ENCODE measurements at regions not wholly inside any gene's neighbourhood (a gene's known extent, or its start where the extent isn't known, plus 50 kb on each side); places are given as distances from the start of the nearest gene placed in this dataset.
"Not testable (repeated sequence)": the region's sequence is repeated elsewhere in the genome, so short reads cannot be mapped to it uniquely, and the experiment has no call there.

GRCh38 chr14:82667006-82667405 lies 1133.4 kb upstream of the SEL1L start:
- Histone ChIP-seq H3K36me3 (ENCODE audit: control insufficient read depth, insufficient read depth, low read length) (no peaks in the 10 kb centered on the region), H3K27me3 (ENCODE audit: control insufficient read depth, insufficient read depth, low read length) (no peaks in the 10 kb centered on the region), H3K9me3 (ENCODE audit: control insufficient read depth, low read depth, low read length) (no peaks in the 10 kb centered on the region), H3K4me3 (ENCODE audit: low read length) (no peak overlapping the region), H3K27ac (ENCODE audit: low read length) (no peak overlapping the region), H3K4me1 (ENCODE audit: control insufficient read depth, insufficient read depth, low read length) (no peaks in the 10 kb centered on the region)
- DNase-seq = no peak
- WGBS (ENCODE audit: insufficient coverage, low lambda C conversion rate) = no CpG with 5 or more reads among the region's 4 CpGs

GRCh38 chr14:82667501-82667900 lies 1133.8 kb upstream of the SEL1L start:
- no peaks in the 10 kb centered on the region for H3K27me3 ChIP-seq (ENCODE audit: control insufficient read depth, insufficient read depth, low read length)
- no peak overlapping the region for H3K4me3 ChIP-seq (ENCODE audit: low read length)
- H3K36me3 ChIP-seq (ENCODE audit: control insufficient read depth, insufficient read depth, low read length) = no peaks in the 10 kb centered on the region
- 75% methylated on average over 2 of the region's 4 CpGs for WGBS (ENCODE audit: insufficient coverage, low lambda C conversion rate)
- H3K9me3 ChIP-seq (ENCODE audit: control insufficient read depth, low read depth, low read length) = no peaks in the 10 kb centered on the region
- no peaks in the 10 kb centered on the region for H3K4me1 ChIP-seq (ENCODE audit: control insufficient read depth, insufficient read depth, low read length)
- DNase-seq = no peak
- H3K27ac ChIP-seq (ENCODE audit: low read length) = no peak overlapping the region

- no peak for DNase-seq
- WGBS (ENCODE audit: insufficient coverage, low lambda C conversion rate) = no CpG with 5 or more reads among the region's 2 CpGs
- H3K9me3 ChIP-seq (ENCODE audit: control insufficient read depth, low read depth, low read length) = no peaks in the 10 kb centered on the region
- H3K27ac ChIP-seq (ENCODE audit: low read length) = no peak overlapping the region
- H3K27me3 ChIP-seq (ENCODE audit: control insufficient read depth, insufficient read depth, low read length) = no peaks in the 10 kb centered on the region
- no peaks in the 10 kb centered on the region for H3K4me1 ChIP-seq (ENCODE audit: control insufficient read depth, insufficient read depth, low read length)
- no peak overlapping the region for H3K4me3 ChIP-seq (ENCODE audit: low read length)
- H3K36me3 ChIP-seq (ENCODE audit: control insufficient read depth, insufficient read depth, low read length) = no peaks in the 10 kb centered on the region
These were observed 1142.8 kb upstream of the SEL1L start for GRCh38 chr14:82676403-82676802.

- Histone ChIP-seq H3K36me3 (ENCODE audit: control insufficient read depth, insufficient read depth, low read length) (no peaks in the 10 kb centered on the region), H3K9me3 (ENCODE audit: control insufficient read depth, low read depth, low read length) (no peaks in the 10 kb centered on the region), H3K4me1 (ENCODE audit: control insufficient read depth, insufficient read depth, low read length) (no peaks in the 10 kb centered on the region), H3K27ac (ENCODE audit: low read length) (no peak overlapping the region), H3K27me3 (ENCODE audit: control insufficient read depth, insufficient read depth, low read length) (no peaks in the 10 kb centered on the region), H3K4me3 (ENCODE audit: low read length) (no peak overlapping the region)
- DNase-seq = no peak
- 83% methylated on average over 1 of the region's 1 CpG for WGBS (ENCODE audit: insufficient coverage, low lambda C conversion rate)
These were observed 1156.3 kb upstream of the SEL1L start for GRCh38 chr14:82689948-82690347.

GRCh38 chr14:82691191-82691590 lies 1157.5 kb upstream of the SEL1L start:
- not testable (repeated sequence) for H3K27ac ChIP-seq (ENCODE audit: low read length); H3K4me1 ChIP-seq (ENCODE audit: control insufficient read depth, insufficient read depth, low read length); DNase-seq; H3K4me3 ChIP-seq (ENCODE audit: low read length); H3K27me3 ChIP-seq (ENCODE audit: control insufficient read depth, insufficient read depth, low read length); H3K9me3 ChIP-seq (ENCODE audit: control insufficient read depth, low read depth, low read length); H3K36me3 ChIP-seq (ENCODE audit: control insufficient read depth, insufficient read depth, low read length)

GRCh38 chr14:82694820-82695219 lies 1161.2 kb upstream of the SEL1L start:
- H3K9me3 ChIP-seq (ENCODE audit: control insufficient read depth, low read depth, low read length) = no peaks in the 10 kb centered on the region
- no peak overlapping the region for H3K27ac ChIP-seq (ENCODE audit: low read length)
- H3K4me3 ChIP-seq (ENCODE audit: low read length) = no peak overlapping the region
- no peaks in the 10 kb centered on the region for H3K4me1 ChIP-seq (ENCODE audit: control insufficient read depth, insufficient read depth, low read length)
- no peaks in the 10 kb centered on the region for H3K27me3 ChIP-seq (ENCODE audit: control insufficient read depth, insufficient read depth, low read length)
- DNase-seq = no peak
- 80% methylated on average over 2 of the region's 4 CpGs for WGBS (ENCODE audit: insufficient coverage, low lambda C conversion rate)
- H3K36me3 ChIP-seq (ENCODE audit: control insufficient read depth, insufficient read depth, low read length) = no peaks in the 10 kb centered on the region

- 89% methylated on average over 1 of the region's 4 CpGs for WGBS (ENCODE audit: insufficient coverage, low lambda C conversion rate)
- Histone ChIP-seq H3K27me3 (ENCODE audit: control insufficient read depth, insufficient read depth, low read length) (no peaks in the 10 kb centered on the region), H3K27ac (ENCODE audit: low read length) (no peak overlapping the region), H3K9me3 (ENCODE audit: control insufficient read depth, low read depth, low read length) (no peaks in the 10 kb centered on the region), H3K36me3 (ENCODE audit: control insufficient read depth, insufficient read depth, low read length) (no peaks in the 10 kb centered on the region), H3K4me1 (ENCODE audit: control insufficient read depth, insufficient read depth, low read length) (no peaks in the 10 kb centered on the region), H3K4me3 (ENCODE audit: low read length) (no peak overlapping the region)
- no peak for DNase-seq
These were observed 1170.6 kb upstream of the SEL1L start for GRCh38 chr14:82704218-82704617.

GRCh38 chr14:82710267-82710841 lies 1176.7 kb upstream of the SEL1L start:
- Histone ChIP-seq H3K4me1 (ENCODE audit: control insufficient read depth, insufficient read depth, low read length) (no peaks in the 10 kb centered on the region), H3K4me3 (ENCODE audit: low read length) (no peak overlapping the region), H3K27me3 (ENCODE audit: control insufficient read depth, insufficient read depth, low read length) (no peaks in the 10 kb centered on the region), H3K27ac (ENCODE audit: low read length) (no peak overlapping the region), H3K36me3 (ENCODE audit: control insufficient read depth, insufficient read depth, low read length) (no peaks in the 10 kb centered on the region), H3K9me3 (ENCODE audit: control insufficient read depth, low read depth, low read length) (no peaks in the 10 kb centered on the region)
- 0% methylated on average over 1 of the region's 4 CpGs for WGBS (ENCODE audit: insufficient coverage, low lambda C conversion rate)
- DNase-seq = peak; percentile 13 to 19

GRCh38 chr14:82719617-82720016 lies 1186.0 kb upstream of the SEL1L start:
- H3K27me3 ChIP-seq (ENCODE audit: control insufficient read depth, insufficient read depth, low read length) = no peaks in the 10 kb centered on the region
- 64% methylated on average over 3 of the region's 4 CpGs for WGBS (ENCODE audit: insufficient coverage, low lambda C conversion rate)
- DNase-seq = no peak

GRCh38 chr14:82720431-82720830 lies 1186.8 kb upstream of the SEL1L start:
- Histone ChIP-seq H3K4me1 (ENCODE audit: control insufficient read depth, insufficient read depth, low read length) (no peaks in the 10 kb centered on the region), H3K27me3 (ENCODE audit: control insufficient read depth, insufficient read depth, low read length) (no peaks in the 10 kb centered on the region), H3K36me3 (ENCODE audit: control insufficient read depth, insufficient read depth, low read length) (no peaks in the 10 kb centered on the region), H3K27ac (ENCODE audit: low read length) (no peak overlapping the region), H3K4me3 (ENCODE audit: low read length) (no peak overlapping the region), H3K9me3 (ENCODE audit: control insufficient read depth, low read depth, low read length) (peaks cover 3% of the 10 kb centered on the region)
- WGBS (ENCODE audit: insufficient coverage, low lambda C conversion rate) = no CpG with 5 or more reads among the region's 3 CpGs
- DNase-seq = no peak

More at GRCh38 chr14:82719617-82720016, 1186.0 kb upstream of the SEL1L start:
- H3K4me3 ChIP-seq (ENCODE audit: low read length) = no peak overlapping the region
- no peaks in the 10 kb centered on the region for H3K4me1 ChIP-seq (ENCODE audit: control insufficient read depth, insufficient read depth, low read length)
- H3K27ac ChIP-seq (ENCODE audit: low read length) = no peak overlapping the region
- no peaks in the 10 kb centered on the region for H3K36me3 ChIP-seq (ENCODE audit: control insufficient read depth, insufficient read depth, low read length)
- H3K9me3 ChIP-seq (ENCODE audit: control insufficient read depth, low read depth, low read length) = peaks cover 3% of the 10 kb centered on the region

GRCh38 chr14:82720946-82721345 lies 1187.3 kb upstream of the SEL1L start:
- Histone ChIP-seq H3K9me3 (ENCODE audit: control insufficient read depth, low read depth, low read length) (peaks cover 3% of the 10 kb centered on the region), H3K27ac (ENCODE audit: low read length) (no peak overlapping the region), H3K4me1 (ENCODE audit: control insufficient read depth, insufficient read depth, low read length) (no peaks in the 10 kb centered on the region), H3K4me3 (ENCODE audit: low read length) (no peak overlapping the region), H3K27me3 (ENCODE audit: control insufficient read depth, insufficient read depth, low read length) (no peaks in the 10 kb centered on the region), H3K36me3 (ENCODE audit: control insufficient read depth, insufficient read depth, low read length) (no peaks in the 10 kb centered on the region)
- DNase-seq = no peak
- WGBS (ENCODE audit: insufficient coverage, low lambda C conversion rate) = 40% methylated on average over 1 of the region's 5 CpGs
